IMR-90 (cell line): ENCODE measurements at regions not wholly inside any gene's neighbourhood (a gene's known extent, or its start where the extent isn't known, plus 50 kb on each side); places are given as distances from the start of the nearest gene placed in this dataset.

Source experiments
- BHLHE40 ChIP-seq: fragments of 150-350 bp; IDR thresholded peaks from 2 replicates; pipeline ENCODE4 v1.6.1; 2016; ENCODE audit warnings: mild to moderate bottlenecking, low read depth, low read length
- CEBPB ChIP-seq: IDR thresholded peaks from 2 replicates; pipeline ENCODE4 v1.6.1; 2012; ENCODE audit warnings: low read depth, low read length, improper control_type of control experiment
- CTCF ChIP-seq: conservative IDR thresholded peaks from 2 replicates; pipeline ENCODE4 v1.5.1; 2012; ENCODE audit warnings: mild to moderate bottlenecking, low read depth, low read length, improper control_type of control experiment
- ELK1 ChIP-seq: fragments of 150-350 bp; IDR thresholded peaks from 2 replicates; pipeline ENCODE4 v1.6.1; 2016; ENCODE audit warnings: low read depth, mild to moderate bottlenecking, low read length, moderate library complexity, borderline replicate concordance
- FOS ChIP-seq: fragments of 150-350 bp; IDR thresholded peaks from 2 replicates; pipeline ENCODE4 v1.6.1; 2016; ENCODE audit warnings: low read depth, low read length
- MAZ ChIP-seq: IDR thresholded peaks from 2 replicates; pipeline ENCODE4 v1.6.1; 2012; ENCODE audit warnings: low read depth, mild to moderate bottlenecking, low read length, improper control_type of control experiment, moderate library complexity, borderline replicate concordance
- MXI1 ChIP-seq: IDR thresholded peaks from 2 replicates; pipeline ENCODE4 v1.6.1; 2012; ENCODE audit warnings: low read depth, mild to moderate bottlenecking, low read length, moderate library complexity, borderline replicate concordance
- NFE2L2 ChIP-seq: fragments of 150-350 bp; IDR thresholded peaks from 2 replicates; pipeline ENCODE4 v1.6.1; 2016; ENCODE audit warnings: low read depth, mild to moderate bottlenecking, low read length
- POLR2A ChIP-seq: IDR thresholded peaks from 2 replicates; pipeline ENCODE4 v1.6.1; 2012; ENCODE audit warnings: mild to moderate bottlenecking, low read depth, low read length
- RAD21 ChIP-seq: IDR thresholded peaks from 2 replicates; pipeline ENCODE4 v1.6.1; 2012; ENCODE audit warnings: low read length, improper control_type of control experiment
- RCOR1 ChIP-seq: IDR thresholded peaks from 2 replicates; pipeline ENCODE4 v1.6.1; 2012; ENCODE audit warnings: mild to moderate bottlenecking, low read length, improper control_type of control experiment; ENCODE audit not compliant: insufficient replicate concordance
- SMC3 ChIP-seq: fragments of 150-350 bp; IDR thresholded peaks from 2 replicates; pipeline ENCODE4 v1.6.1; 2016; ENCODE audit warnings: low read depth, mild to moderate bottlenecking, antibody characterized with exemption, low read length, moderate library complexity
- USF2 ChIP-seq: fragments of 150-350 bp; IDR thresholded peaks from 2 replicates; pipeline ENCODE4 v1.6.1; 2017; ENCODE audit warnings: mild to moderate bottlenecking, antibody characterized with exemption, low read length, low read depth

GRCh38 chr9:14415947-14416346 lies 102.0 kb upstream of the NFIB start:
- TF ChIP-seq MAZ (no peak), CTCF (no peak), POLR2A (no peak), MXI1 (no peak), USF2 (no peak), BHLHE40 (no peak), SMC3 (no peak), CEBPB (no peak; the same call in 1 of the 2 replicates), RAD21 (no peak), NFE2L2 (no peak), FOS (peak; percentile 89; the same call in 1 of the 2 replicates), ELK1 (no peak), RCOR1 (no peak)
